OCI-M2 (cell line): ENCODE measurements at regions not wholly inside any gene's neighbourhood (a gene's known extent, or its start where the extent isn't known, plus 50 kb on each side); places are given as distances from the start of the nearest gene placed in this dataset.
"Not testable (repeated sequence)": the region's sequence is repeated elsewhere in the genome, so short reads cannot be mapped to it uniquely, and the experiment has no call there.

Experiments used
- DNase-seq: peaks from one replicate; lab custom pipeline; 2025; ENCODE audit not compliant: unreplicated experiment; lab: John Stamatoyannopoulos, UW

- no peak for DNase-seq
These were observed 788.4 kb upstream of the TMEFF2 start for GRCh38 chr2:192983173-192983572.

GRCh38 chr2:192978395-192978794 is 783.7 kb upstream of the TMEFF2 start:
- no peak for DNase-seq

DNA sequence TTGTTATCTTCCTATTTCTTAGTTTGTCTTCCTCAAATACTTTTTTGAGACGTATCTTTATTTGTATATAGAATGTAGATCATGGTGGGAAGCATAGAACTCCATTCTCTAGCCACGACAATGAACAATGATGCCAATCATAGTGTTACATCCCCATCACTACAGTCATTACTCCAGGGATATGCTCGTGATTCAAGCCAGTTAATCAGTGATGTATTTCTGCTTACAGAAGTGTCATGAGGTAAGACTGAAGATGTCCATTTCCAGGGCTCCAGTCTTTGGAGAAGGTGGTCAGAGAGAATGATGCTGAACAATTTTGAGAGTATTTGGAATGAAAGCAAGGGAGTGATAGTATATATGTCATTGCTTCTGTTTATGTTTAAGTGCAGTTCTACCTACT is 777.2 kb upstream of the TMEFF2 start:
- no peak for DNase-seq

DNA sequence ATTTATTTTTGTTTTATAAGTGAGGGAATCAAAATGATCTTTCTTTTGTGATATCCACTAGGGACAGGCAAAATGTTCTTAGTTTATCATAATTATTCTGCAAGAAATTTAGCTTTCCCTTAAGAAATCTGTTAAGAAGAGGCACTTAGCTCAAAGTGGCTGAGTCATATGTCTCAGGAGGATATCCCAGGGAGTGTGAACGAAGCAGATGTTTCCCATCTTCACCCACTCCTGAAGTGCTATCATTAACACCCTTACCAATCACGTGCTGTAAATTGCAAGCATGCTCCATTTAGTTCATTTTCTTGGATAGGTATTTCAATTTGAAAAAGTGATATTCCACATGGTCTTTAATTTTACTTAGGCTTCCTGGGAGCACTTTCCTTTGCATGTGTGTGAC is 774.3 kb upstream of the TMEFF2 start:
- no peak for DNase-seq

GRCh38 chr2:192960945-192961344 is 766.2 kb upstream of the TMEFF2 start:
- DNase-seq: no peak

DNA sequence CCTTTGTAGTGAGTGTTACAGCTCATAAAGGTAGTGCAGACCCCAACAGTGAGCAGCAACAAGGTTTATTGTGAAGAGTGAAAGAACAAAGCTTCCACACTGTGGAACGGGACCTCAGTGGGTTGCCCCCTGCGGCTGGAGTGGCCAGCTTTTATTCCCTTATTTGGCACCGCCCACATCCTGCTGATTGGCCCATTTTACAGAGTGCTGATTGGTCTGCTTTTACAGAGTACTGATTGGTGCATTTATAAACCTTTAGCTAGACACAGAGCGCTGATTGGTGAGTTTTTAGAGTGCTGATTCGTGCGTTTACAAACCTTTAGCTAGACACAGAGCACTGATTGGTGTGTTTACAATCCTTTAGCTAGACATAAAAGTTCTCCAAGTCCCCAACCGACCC is 763.9 kb upstream of the TMEFF2 start:
- not testable (repeated sequence) for DNase-seq

DNA sequence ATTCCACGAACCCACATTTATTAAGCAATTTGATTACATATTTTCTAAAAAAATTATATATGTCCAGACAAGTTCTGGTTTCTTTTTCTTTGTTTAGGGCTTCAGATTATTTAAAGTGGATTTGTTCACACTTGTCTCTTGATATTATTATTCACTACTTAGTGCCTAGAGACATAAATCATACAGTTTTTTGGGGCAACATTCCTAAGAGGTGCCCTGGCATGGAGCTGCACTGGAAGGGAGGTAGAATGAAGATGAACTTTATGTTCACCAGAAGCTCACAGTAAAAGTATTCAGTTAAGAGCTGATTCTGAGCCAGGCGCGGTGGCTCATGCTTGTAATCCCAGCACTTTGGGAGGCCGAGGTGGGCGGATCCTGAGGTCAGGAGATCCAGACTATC is 762.7 kb upstream of the TMEFF2 start:
- DNase-seq: no peak

DNA sequence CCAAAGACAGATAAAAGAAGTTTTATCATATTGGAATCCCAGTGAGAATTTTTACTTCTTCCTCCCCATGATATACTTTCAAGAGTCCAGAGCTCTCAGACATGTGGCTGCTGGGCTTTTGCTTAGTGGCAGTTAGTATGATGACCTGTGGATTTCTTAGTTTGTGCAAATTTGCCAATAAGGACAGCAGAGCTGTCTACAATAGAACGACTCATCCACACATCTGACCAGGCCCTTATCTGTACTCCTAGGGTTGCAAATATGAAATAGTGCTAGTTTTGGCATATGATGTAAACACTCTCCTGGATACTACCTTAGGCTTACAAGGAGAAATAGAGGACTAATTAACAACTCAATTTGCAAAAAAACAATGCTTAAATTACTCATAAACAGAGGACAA is 758.4 kb upstream of the TMEFF2 start:
- no peak for DNase-seq

GRCh38 chr2:192952245-192952644 is 757.5 kb upstream of the TMEFF2 start:
- no peak for DNase-seq

- no peak for DNase-seq
These were observed 753.6 kb upstream of the TMEFF2 start for GRCh38 chr2:192948316-192948715.

- no peak for DNase-seq
These were observed 752.6 kb upstream of the TMEFF2 start for GRCh38 chr2:192947352-192947751.

DNA sequence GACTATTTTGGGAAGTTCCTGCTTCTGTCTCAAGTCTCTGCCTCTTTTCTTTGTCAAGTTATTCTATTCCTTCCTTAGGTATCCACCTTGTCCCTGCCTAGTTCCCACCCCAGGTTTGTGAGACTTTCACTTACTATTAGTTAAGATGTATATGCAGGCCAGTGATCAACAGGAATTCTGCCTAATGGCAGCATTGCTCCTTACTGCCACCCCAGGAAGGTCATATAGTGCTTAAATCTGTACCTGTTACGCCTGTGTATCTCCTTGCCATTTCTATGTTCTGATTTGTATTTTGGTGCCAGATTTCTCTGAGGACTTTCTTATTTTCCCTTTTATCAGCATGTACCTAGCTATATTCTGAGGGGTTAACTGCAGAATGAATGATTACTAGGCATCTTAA is 746.0 kb upstream of the TMEFF2 start:
- DNase-seq: no peak

DNA sequence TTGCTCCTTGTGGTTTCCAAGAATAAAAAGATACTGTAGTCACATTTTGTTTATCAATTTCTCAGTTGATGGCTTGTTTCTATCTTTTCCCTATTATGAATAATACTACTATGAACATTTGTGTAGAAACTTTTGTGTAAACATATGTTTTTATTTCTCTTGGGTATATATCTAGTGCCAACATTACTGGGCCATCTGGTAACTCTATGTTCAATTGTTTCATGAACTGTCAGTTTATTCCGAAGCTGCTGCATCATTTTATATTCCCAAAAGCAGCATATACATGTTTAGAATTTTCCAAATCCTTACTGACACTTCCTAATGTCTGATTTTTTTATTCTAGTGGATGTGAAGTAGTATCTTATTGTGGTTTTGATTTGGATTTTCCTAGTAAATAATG is 737.6 kb upstream of the TMEFF2 start:
- DNase-seq: no peak

DNA sequence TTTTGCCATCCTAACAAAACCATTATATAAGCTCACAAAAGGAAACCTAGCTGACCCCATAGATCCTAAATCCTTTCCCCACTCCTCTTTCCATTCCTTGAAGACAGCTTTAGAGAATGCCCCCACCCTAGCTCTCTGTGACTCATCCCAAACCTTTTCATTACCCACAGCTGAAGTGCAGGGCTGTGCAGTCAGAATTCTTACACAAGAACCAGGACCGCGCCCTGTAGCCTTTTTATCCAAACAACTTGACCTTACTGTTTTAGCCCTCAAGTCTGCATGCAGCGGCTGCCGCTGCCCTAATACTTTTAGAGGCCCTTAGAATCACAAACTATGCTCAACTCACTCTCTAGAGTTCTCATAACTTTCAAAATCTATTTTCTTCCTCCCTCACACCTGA is 726.9 kb upstream of the TMEFF2 start:
- DNase-seq: not testable (repeated sequence)

GRCh38 chr2:192901446-192901845 is 706.7 kb upstream of the TMEFF2 start:
- no peak for DNase-seq

GRCh38 chr2:192899466-192899865 is 704.7 kb upstream of the TMEFF2 start:
- no peak for DNase-seq

DNA sequence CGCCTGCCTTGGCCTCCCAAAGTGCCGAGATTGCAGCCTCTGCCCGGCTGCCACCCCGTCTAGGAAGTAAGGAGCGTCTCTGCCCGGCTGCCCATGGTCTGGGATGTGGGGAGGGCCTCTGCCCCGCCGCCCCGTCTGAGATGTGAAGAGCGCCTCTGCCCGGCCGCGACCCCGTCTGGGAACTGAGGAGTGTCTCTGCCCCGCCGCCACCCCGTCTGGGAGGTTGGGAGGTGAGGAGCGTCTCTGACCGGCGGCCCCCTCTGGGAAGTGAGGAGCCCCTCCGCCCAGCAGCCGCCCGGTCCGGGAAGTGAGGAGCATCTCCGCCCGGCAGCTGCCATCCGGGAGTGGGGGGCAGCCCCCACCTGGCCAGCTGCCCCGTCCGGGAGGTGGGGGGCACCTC is 699.2 kb upstream of the TMEFF2 start:
- not testable (repeated sequence) for DNase-seq

DNA sequence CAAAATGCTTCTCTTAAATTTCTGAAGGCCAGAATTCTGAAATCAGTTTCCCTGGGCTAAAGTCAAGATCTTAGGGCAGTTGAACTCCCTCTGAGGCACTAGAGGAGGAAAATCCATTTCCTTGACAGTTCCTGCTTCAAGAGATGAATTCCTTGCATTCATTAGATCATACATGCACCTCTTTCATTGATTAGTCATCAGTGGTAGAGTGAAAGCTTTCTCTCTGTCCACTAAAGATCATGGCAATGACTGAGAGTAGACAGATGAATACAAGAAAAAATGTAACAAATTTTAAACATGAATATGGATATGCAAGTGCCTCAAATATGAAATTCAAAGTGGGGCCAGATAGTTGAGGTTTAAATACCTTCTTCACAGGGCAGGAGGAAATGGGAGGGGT is 693.4 kb upstream of the TMEFF2 start:
- DNase-seq: no peak

- DNase-seq: no peak
These were observed 692.6 kb upstream of the TMEFF2 start for GRCh38 chr2:192887337-192887736.

- no peak for DNase-seq
These were observed 691.9 kb upstream of the TMEFF2 start for GRCh38 chr2:192886636-192887035.

DNA sequence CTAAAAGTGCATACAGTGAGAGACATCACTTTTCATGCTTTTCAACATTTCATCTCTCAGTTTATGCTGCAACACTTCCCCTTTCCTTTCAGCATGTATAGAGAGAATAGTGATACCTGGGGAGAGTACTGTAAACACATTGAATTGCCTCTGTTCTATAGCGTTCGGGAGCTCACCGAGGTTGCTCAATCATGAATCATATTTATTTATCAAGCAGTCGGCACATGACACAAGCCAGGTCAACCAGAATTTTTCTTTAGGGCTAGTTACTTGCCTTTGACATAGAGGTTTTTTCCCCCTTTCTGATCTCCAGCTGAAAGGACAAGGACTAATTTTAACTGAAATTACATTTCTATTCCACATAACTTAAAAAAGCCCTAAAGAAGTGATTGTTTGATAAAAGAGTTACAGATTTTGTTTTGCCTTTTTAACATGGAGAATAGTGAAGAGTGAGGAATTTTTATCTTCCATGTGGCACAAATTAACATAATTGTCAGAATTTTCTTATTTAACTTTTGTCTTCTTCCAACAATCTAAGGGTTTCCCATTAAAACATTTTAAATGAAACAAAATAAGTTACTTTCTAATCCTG is 690.9 kb upstream of the TMEFF2 start:
- DNase-seq: no peak

DNA sequence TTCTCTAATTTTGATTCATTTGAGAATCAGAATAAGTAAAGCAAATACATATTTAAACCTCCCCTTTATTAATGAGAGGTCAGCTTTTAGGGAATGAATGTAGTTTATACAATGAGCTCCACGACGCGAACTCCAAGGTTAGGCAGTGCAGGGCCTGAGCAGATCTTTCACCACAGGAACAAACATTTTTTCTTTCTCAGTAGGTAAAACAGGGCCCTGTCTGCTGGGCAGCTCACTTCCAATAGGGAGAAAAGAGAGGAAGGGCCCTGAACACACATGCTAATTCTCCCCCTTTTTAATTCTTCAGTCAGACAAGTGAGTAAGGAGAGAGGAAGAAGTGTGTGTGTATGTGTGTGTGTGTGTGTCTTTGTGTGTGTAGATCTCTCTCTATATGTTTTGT is 682.4 kb upstream of the TMEFF2 start:
- DNase-seq: no peak

DNA sequence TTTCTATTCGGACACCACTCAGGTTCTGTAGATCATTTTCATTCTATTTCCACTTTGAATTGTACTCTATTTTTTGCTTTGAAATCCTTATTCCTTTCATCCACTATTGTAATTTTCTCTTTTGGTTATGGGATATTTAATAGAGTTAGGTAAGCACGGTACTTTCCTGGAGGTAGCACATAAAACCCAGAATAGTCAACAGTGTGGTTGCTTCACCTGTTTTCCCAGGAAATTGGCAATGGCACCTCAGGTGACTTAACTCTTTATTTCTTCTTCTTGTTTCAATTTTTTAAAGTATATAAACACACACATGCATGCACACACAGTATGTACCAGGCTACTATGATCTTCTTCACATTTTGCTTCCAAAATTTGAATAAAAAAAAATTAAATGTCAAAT is 682.0 kb upstream of the TMEFF2 start:
- DNase-seq: no peak

DNA sequence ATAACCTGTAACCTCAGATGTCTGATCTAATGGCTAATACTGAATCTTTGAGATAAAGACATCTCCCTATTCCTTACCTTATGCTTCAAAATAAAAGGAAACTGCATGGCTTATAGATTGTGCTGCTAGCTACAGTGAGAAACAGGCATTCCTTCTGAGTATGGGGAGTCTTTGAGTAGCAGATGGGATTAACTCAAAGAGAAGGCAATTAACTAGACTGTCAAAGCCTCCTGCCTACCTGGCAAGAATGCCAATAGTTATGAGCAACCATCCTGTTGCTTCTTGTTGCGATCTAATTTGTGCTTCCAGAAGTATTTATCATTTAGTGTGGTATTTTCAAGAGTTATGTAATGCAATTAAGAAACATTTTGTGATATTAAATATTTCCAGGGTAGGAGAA is 660.0 kb upstream of the TMEFF2 start:
- DNase-seq: no peak
